Pancreas (tissue), 10 donors: ENCODE measurements at regions not wholly inside any gene's neighbourhood (a gene's known extent, or its start where the extent isn't known, plus 50 kb on each side); places are given as distances from the start of the nearest gene placed in this dataset.

Source experiments
- ATAC-seq, 4 donors: fragments of 200-7000 bp; cut with Tn5 transposase; one replicate each; pipeline versions ENCODE4 v1.8.0 to v1.9.1; 2020; ENCODE audit warnings: mild to moderate bottlenecking in 4 of 4, moderate library complexity in 4 of 4
- DNase-seq, 6 donors: peaks; one replicate each; pipeline ENCODE4 v3.0.0-alpha.2; 2020
- FAIRE-seq: peaks from 2 replicates; lab custom pipeline; 2012; peaks lifted over from hg19 to GRCh38; lab: Jason Lieb, UNC
- H3K27ac ChIP-seq, 4 donors: fragments of 200-600 bp; sonication (generic); 1 replicate in 3 of 4; 2 replicates in 1 of 4; pipeline versions ENCODE4 v1.5.0 to v1.8.0; 2020
- H3K27me3 ChIP-seq, 4 donors: fragments of 200-600 bp; one replicate each; pipeline ENCODE4 v1.8.0; 2021
- H3K36me3 ChIP-seq, 3 donors: fragments of 200-600 bp; sonication (generic) in 1 of 3; one replicate each; pipeline versions ENCODE4 v1.5.0 to v1.8.0; 2020 to 2021
- H3K4me1 ChIP-seq, 3 donors: fragments of 200-600 bp; one replicate each; pipeline ENCODE4 v1.8.0; 2021
- H3K4me3 ChIP-seq, 4 donors: fragments of 200-600 bp; sonication (generic) in 2 of 4; one replicate each; pipeline versions ENCODE4 v1.5.0 to v1.8.0; 2020 to 2021
- H3K9me3 ChIP-seq, 4 donors: fragments of 200-600 bp; one replicate each; pipeline ENCODE4 v1.8.0; 2021
- CTCF ChIP-seq, 4 donors: fragments of 200-600 bp; sonication (generic) in 3 of 4; IDR thresholded peaks; one replicate each; pipeline versions ENCODE4 v1.5.0 to v1.8.0; 2021; ENCODE audit warnings: antibody characterized with exemption in 4 of 4
- WGBS, 2 donors: extraction: QIAGEN DNeasy Blood & Tissue Kit; methylation state at CpG; one replicate each; pipeline ENCODE4 v1.1.7; 2013; 5-methylcytosine and 5-hydroxymethylcytosine counted together
- intact Hi-C, 3 donors: fragments of 100-400 bp; cut with DNase I; formaldehyde crosslinking; loops; one replicate each; pipeline versions ENCODE4 v1.11.1 to v1.14.2; 2022
- donor health status: healthy with polysubstance abuse.
- donor health status: DM: no; HTN: no; CAD: no; lungs with moderate emphysema.
- donor health status: DM: no; HTN: no; CAD: no.
- donor health status: control.
- donor health status: control.
- donor health status: Bipolar disorder and iron deficiency.
- donor health status: DM: yes; HTN: yes; CAD: no.
- donor health status: DM: no; HTN: no; CAD: no.
- donor health status: DM: no; HTN: no; CAD: no.
- donor health status: DM: yes; HTN: yes; CAD: no.

DNA sequence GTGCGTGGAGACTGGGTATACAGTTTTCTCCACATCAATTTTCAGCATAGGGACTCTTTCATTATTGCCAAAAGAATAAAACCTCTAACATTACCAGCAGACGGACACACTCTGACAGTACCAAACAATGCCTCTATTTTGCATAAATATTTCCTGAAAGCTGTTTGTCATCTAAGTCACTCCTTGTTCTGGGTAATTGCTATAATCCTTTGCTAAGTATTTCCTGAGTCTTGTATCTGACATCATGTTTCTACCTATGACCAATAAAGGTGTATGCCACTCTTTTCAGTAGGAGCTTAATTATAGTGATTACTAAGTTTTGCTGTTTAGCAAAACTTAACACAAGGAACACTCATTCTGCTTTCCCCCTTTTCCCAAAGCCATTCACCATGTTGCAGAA, 886.5 kb downstream of the SLITRK6 start:
- TF ChIP-seq CTCF (IDR thresholded peaks at IDR 0.05), result no peak
- FAIRE-seq (no peak), ATAC-seq (no peak), DNase-seq (no peak)
- WGBS, 2 donors, result 68% methylated on average over 2 of the region's 2 CpGs
- Histone ChIP-seq H3K27me3 (no peaks in the 10 kb centered on the region), H3K9me3 (no peaks in the 10 kb centered on the region), H3K36me3 (no peaks in the 10 kb centered on the region), H3K4me3 (no peak overlapping the region), H3K27ac (no peak overlapping the region), H3K4me1 (peaks cover 0 to 2% (median 0%) of the 10 kb centered on the region in 3 donors)
- intact Hi-C loops, result loop anchor here in 2 of 3 donors (5.0 to 10.0 kb wide), 2 partner anchors 895 to 912 kb away; no protein-coding TSS in a partner anchor

GRCh38 chr13:84910423-84910822, 888.8 kb downstream of the SLITRK6 start:
- no peak for DNase-seq
- no peaks in the 10 kb centered on the region for H3K4me1 ChIP-seq
- intact Hi-C loops, result loop anchor here in 2 of 3 donors (5.0 to 10.0 kb wide), 2 partner anchors 897 to 914 kb away; no protein-coding TSS in a partner anchor
- WGBS, 2 donors, result 46 to 52% methylated on average over 2 of the region's 2 CpGs
- H3K9me3 ChIP-seq, result no peaks in the 10 kb centered on the region
- no peaks in the 10 kb centered on the region for H3K27me3 ChIP-seq
- FAIRE-seq, result no peak
- H3K4me3 ChIP-seq, result no peak overlapping the region
- H3K36me3 ChIP-seq, result no peaks in the 10 kb centered on the region
- TF ChIP-seq CTCF (IDR thresholded peaks at IDR 0.05), result no peak
- no peak for ATAC-seq
- H3K27ac ChIP-seq, result no peak overlapping the region

DNA sequence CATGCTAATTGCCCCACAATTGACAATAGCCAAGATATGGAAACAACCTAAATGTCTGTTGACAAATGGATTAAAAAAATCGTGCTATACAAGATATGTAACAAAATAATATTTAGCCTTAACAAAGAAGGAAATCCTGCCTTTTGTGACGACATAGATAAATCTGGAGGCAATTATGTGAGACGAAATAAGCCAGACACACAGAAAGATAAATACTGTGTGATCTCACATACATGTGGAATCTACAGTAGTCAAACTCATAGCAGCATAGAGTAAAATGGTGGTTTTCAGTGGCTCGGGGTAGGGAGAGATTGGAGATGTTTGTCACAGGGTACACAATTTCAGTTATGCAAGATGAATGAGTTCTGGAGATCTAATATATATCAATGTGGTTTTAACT, 895.8 kb downstream of the SLITRK6 start:
- intact Hi-C loops, result no loop called here
- Histone ChIP-seq H3K4me3 (no peak overlapping the region), H3K36me3 (no peaks in the 10 kb centered on the region), H3K9me3 (no peaks in the 10 kb centered on the region), H3K27me3 (no peaks in the 10 kb centered on the region), H3K4me1 (no peaks in the 10 kb centered on the region), H3K27ac (no peak overlapping the region)
- WGBS, 2 donors, result 22 to 30% methylated on average over 4 of the region's 4 CpGs
- ATAC-seq, result no peak
- no peak for TF ChIP-seq CTCF (IDR thresholded peaks at IDR 0.05)
- no peak for DNase-seq
- no peak for FAIRE-seq

GRCh38 chr13:84902243-84902642, 897.0 kb downstream of the SLITRK6 start:
- Histone ChIP-seq H3K4me3 (no peak overlapping the region), H3K27me3 (no peaks in the 10 kb centered on the region), H3K9me3 (no peaks in the 10 kb centered on the region), H3K4me1 (no peaks in the 10 kb centered on the region), H3K27ac (no peak overlapping the region), H3K36me3 (no peaks in the 10 kb centered on the region)
- TF ChIP-seq CTCF (IDR thresholded peaks at IDR 0.05), result no peak
- intact Hi-C loops, result no loop called here
- no peak for FAIRE-seq
- 33 to 34% methylated on average over 1 of the region's 1 CpG for WGBS, 2 donors
- no peak for DNase-seq
- ATAC-seq, result no peak

GRCh38 chr13:84896128-84896527, 903.1 kb downstream of the SLITRK6 start:
- Histone ChIP-seq H3K4me1 (no peaks in the 10 kb centered on the region), H3K36me3 (no peaks in the 10 kb centered on the region), H3K4me3 (no peak overlapping the region), H3K27me3 (no peaks in the 10 kb centered on the region), H3K27ac (no peak overlapping the region), H3K9me3 (no peaks in the 10 kb centered on the region)
- intact Hi-C loops, result loop anchor here in 1 of 3 donors (10.0 kb wide), 1 partner anchor 929 kb away; no protein-coding TSS in a partner anchor
- 8 to 12% methylated on average over 9 of the region's 9 CpGs for WGBS, 2 donors
- FAIRE-seq (peak; percentile 91), DNase-seq (peak in 1 of 6 donors; percentile 38), ATAC-seq (peak in 3 of 4 donors; percentile 46 to 69 (median 48))
- TF ChIP-seq CTCF (IDR thresholded peaks at IDR 0.05), result peak; percentile 11 to 53 (median 26)
